ENCODE measurements at regions not wholly inside any gene's neighbourhood (a gene's known extent, or its start where the extent isn't known, plus 50 kb on each side); places are given as distances from the start of the nearest gene placed in this dataset.

DNA sequence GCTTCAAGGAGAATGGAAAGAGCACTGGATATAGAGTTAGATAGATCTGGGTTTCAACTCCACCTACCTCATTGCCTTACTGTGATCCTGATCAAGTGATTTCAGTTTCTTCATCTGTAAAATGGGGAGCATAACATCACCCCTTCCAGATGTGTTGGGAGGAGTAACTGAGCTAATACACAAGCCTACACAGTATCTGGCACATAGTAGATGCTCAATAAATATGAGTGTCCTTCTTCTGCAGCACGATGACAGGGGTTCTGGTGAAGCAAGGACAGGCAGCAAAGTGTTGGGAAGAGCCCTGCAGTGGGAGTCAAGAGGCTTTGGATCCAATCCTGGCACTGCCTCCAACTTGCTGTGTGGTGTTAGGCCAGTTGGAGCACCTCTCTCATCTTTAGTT, 270.0 kb downstream of the UACA start:
- Histone ChIP-seq H3K27ac (ENCODE audit: low read depth, low read length) (no peak overlapping the region), H3K9me3 (ENCODE audit: control insufficient read depth in 1 of 2, insufficient read depth in 1 of 2, low read depth in 1 of 2, low read length in 2 of 2) (no peaks in the 10 kb centered on the region), H3K9me2 (ENCODE audit: insufficient read depth) (no peaks in the 10 kb centered on the region), H3K4me1 (ENCODE audit: control insufficient read depth in 1 of 2, insufficient read depth in 2 of 2, low read length in 2 of 2) (peaks cover 40 to 48% of the 10 kb centered on the region in 2 experiments), H2AFZ (ENCODE audit: low read depth, low read length, poor library complexity, severe bottlenecking) (no peak overlapping the region), H3K9ac (ENCODE audit: low read length) (no peak overlapping the region), H3K79me2 (ENCODE audit: insufficient read depth, low read length) (no peaks in the 10 kb centered on the region), H3K36me3 (ENCODE audit: control insufficient read depth in 1 of 2, insufficient read depth in 2 of 2, low read length in 2 of 2) (no peaks in the 10 kb centered on the region), H3K4me2 (ENCODE audit: low read length) (peak overlapping the region; percentile 66), H4K20me1 (ENCODE audit: insufficient read depth) (no peaks in the 10 kb centered on the region), H3K4me3 (replicated peaks in 1 of 2; ENCODE audit: low read depth in 1 of 2, low read length in 2 of 2) (no peak overlapping the region), H3K27me3 (ENCODE audit: insufficient read depth, low read length) (peaks cover 4% of the 10 kb centered on the region; the same call in 1 of the 2 replicates)
- intact Hi-C loops (cut with micrococcal nuclease) = no loop called here
- BruUV-seq (replicated peaks) = no TSS peak
- POLR2A ChIA-PET = no interaction called here
- DNase-seq (ENCODE audit: low read depth, low spot score) (no peak), ATAC-seq (no peak)
- CTCF ChIA-PET = no interaction called here
- RAD21 ChIA-PET (ENCODE audit: low non-redundant PET in 1 of 2, low total read pairs in 2 of 2, uncharacterized antibody in 2 of 2, unreplicated experiment in 2 of 2) = no interaction called here
- TF ChIP-seq EGR1 (IDR thresholded peaks at IDR 0.05; ENCODE audit: low read depth) (no peak), YY1 (IDR thresholded peaks at IDR 0.05; ENCODE audit: extremely low read depth, insufficient replicate concordance, low read depth, low read length) (no peak), CBX3 (IDR thresholded peaks at IDR 0.05; ENCODE audit: low read depth) (no peak), ELF1 (IDR thresholded peaks at IDR 0.05; ENCODE audit: borderline replicate concordance, low read depth) (no peak), EZH2phosphoT487 (IDR thresholded peaks at IDR 0.05; ENCODE audit: borderline replicate concordance) (no peak), JUND (IDR thresholded peaks at IDR 0.05) (no peak), POLR2AphosphoS5 (IDR thresholded peaks at IDR 0.05; ENCODE audit: low read depth, low read length) (no peak), CEBPB (IDR thresholded peaks at IDR 0.05; ENCODE audit: low read depth) (no peak), RAD21 (IDR thresholded peaks at IDR 0.05; ENCODE audit: low read depth) (no peak), ZFX (IDR thresholded peaks at IDR 0.05) (no peak), EZH2 (IDR thresholded peaks at IDR 0.05) (no peak)
- TF ChIP-seq, protein P1, sequence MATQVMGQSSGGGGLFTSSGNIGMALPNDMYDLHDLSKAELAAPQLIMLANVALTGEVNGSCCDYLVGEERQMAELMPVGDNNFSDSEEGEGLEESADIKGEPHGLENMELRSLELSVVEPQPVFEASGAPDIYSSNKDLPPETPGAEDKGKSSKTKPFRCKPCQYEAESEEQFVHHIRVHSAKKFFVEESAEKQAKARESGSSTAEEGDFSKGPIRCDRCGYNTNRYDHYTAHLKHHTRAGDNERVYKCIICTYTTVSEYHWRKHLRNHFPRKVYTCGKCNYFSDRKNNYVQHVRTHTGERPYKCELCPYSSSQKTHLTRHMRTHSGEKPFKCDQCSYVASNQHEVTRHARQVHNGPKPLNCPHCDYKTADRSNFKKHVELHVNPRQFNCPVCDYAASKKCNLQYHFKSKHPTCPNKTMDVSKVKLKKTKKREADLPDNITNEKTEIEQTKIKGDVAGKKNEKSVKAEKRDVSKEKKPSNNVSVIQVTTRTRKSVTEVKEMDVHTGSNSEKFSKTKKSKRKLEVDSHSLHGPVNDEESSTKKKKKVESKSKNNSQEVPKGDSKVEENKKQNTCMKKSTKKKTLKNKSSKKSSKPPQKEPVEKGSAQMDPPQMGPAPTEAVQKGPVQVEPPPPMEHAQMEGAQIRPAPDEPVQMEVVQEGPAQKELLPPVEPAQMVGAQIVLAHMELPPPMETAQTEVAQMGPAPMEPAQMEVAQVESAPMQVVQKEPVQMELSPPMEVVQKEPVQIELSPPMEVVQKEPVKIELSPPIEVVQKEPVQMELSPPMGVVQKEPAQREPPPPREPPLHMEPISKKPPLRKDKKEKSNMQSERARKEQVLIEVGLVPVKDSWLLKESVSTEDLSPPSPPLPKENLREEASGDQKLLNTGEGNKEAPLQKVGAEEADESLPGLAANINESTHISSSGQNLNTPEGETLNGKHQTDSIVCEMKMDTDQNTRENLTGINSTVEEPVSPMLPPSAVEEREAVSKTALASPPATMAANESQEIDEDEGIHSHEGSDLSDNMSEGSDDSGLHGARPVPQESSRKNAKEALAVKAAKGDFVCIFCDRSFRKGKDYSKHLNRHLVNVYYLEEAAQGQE (IDR thresholded peaks at IDR 0.05; ENCODE audit: low read depth) = no peak
- TF ChIP-seq, protein P2, sequence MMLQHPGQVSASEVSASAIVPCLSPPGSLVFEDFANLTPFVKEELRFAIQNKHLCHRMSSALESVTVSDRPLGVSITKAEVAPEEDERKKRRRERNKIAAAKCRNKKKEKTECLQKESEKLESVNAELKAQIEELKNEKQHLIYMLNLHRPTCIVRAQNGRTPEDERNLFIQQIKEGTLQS (IDR thresholded peaks at IDR 0.05) = no peak
- TF ChIP-seq, protein P3, sequence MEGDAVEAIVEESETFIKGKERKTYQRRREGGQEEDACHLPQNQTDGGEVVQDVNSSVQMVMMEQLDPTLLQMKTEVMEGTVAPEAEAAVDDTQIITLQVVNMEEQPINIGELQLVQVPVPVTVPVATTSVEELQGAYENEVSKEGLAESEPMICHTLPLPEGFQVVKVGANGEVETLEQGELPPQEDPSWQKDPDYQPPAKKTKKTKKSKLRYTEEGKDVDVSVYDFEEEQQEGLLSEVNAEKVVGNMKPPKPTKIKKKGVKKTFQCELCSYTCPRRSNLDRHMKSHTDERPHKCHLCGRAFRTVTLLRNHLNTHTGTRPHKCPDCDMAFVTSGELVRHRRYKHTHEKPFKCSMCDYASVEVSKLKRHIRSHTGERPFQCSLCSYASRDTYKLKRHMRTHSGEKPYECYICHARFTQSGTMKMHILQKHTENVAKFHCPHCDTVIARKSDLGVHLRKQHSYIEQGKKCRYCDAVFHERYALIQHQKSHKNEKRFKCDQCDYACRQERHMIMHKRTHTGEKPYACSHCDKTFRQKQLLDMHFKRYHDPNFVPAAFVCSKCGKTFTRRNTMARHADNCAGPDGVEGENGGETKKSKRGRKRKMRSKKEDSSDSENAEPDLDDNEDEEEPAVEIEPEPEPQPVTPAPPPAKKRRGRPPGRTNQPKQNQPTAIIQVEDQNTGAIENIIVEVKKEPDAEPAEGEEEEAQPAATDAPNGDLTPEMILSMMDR (IDR thresholded peaks at IDR 0.05 in 2 of 3, conservative IDR thresholded peaks at IDR 0.05 in 1 of 3; ENCODE audit: borderline replicate concordance in 1 of 3, insufficient read depth in 1 of 3, low read depth in 2 of 3, low read length in 2 of 3) = no peak
- TF ChIP-seq, protein P4, sequence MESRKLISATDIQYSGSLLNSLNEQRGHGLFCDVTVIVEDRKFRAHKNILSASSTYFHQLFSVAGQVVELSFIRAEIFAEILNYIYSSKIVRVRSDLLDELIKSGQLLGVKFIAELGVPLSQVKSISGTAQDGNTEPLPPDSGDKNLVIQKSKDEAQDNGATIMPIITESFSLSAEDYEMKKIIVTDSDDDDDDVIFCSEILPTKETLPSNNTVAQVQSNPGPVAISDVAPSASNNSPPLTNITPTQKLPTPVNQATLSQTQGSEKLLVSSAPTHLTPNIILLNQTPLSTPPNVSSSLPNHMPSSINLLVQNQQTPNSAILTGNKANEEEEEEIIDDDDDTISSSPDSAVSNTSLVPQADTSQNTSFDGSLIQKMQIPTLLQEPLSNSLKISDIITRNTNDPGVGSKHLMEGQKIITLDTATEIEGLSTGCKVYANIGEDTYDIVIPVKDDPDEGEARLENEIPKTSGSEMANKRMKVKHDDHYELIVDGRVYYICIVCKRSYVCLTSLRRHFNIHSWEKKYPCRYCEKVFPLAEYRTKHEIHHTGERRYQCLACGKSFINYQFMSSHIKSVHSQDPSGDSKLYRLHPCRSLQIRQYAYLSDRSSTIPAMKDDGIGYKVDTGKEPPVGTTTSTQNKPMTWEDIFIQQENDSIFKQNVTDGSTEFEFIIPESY (IDR thresholded peaks at IDR 0.05; ENCODE audit: extremely low read depth, insufficient replicate concordance, low read length) = no peak
